H1 (cell line): ENCODE measurements at regions not wholly inside any gene's neighbourhood (a gene's known extent, or its start where the extent isn't known, plus 50 kb on each side); places are given as distances from the start of the nearest gene placed in this dataset.

Experiments used
- CTCF ChIA-PET: fragments of 300-600 bp; sonication (Branson Sonifier 250); formaldehyde crosslinking; loops from one replicate; lab custom pipeline; 2021; ENCODE audit not compliant: partially characterized antibody; lab: Charles Lee
- POLR2A ChIA-PET: fragments of 300-600 bp; sonication (Branson Sonifier 250); formaldehyde crosslinking; loops from one replicate; lab custom pipeline; 2021; ENCODE audit warnings: inconsistent platforms; ENCODE audit not compliant: partially characterized antibody; lab: Charles Lee
- DNase-seq, 2 experiments: peaks; one replicate each; pipeline versions ENCODE4 v3.0.0 to v3.0.0-alpha.2; 2010 to 2022; ENCODE audit warnings: low spot score in 2 of 2, low read depth in 1 of 2, mixed read lengths in 1 of 2
- FAIRE-seq: peaks from 2 replicates; lab custom pipeline; 2011; peaks lifted over from hg19 to GRCh38; lab: Jason Lieb, UNC
- H2AFZ ChIP-seq: 2 replicates; pipeline ENCODE4 v1.8.1; 2012; ENCODE audit warnings: low read length, inconsistent platforms
- H2AK5ac ChIP-seq: 2 replicates; pipeline ENCODE4 v1.6.1; 2013; ENCODE audit warnings: low read depth, low read length
- H2BK120ac ChIP-seq: replicated peaks from 2 replicates; pipeline ENCODE3; 2013; ENCODE audit warnings: low read depth, low read length, inconsistent platforms
- H2BK12ac ChIP-seq: 2 replicates; pipeline ENCODE4 v1.6.1; 2013; ENCODE audit warnings: low read depth, low read length
- H2BK15ac ChIP-seq: 2 replicates; pipeline ENCODE4 v1.6.1; 2013; ENCODE audit warnings: low read length
- H2BK20ac ChIP-seq: 2 replicates; pipeline ENCODE4 v1.6.1; 2013; ENCODE audit warnings: low read length
- H2BK5ac ChIP-seq: 2 replicates; pipeline ENCODE4 v1.6.1; 2013; ENCODE audit warnings: low read depth, low read length
- H3K14ac ChIP-seq: 2 replicates; pipeline ENCODE4 v1.6.1; 2013; ENCODE audit warnings: inconsistent platforms; ENCODE audit not compliant: insufficient read length
- H3K18ac ChIP-seq: 2 replicates; pipeline ENCODE4 v1.6.1; 2013; ENCODE audit warnings: low read length; ENCODE audit errors: extremely low read depth
- H3K23ac ChIP-seq: 2 replicates; pipeline ENCODE4 v1.6.1; 2013; ENCODE audit warnings: inconsistent platforms; ENCODE audit not compliant: insufficient read length
- H3K23me2 ChIP-seq: 2 replicates; pipeline ENCODE4 v1.6.1; 2013; ENCODE audit warnings: low read depth, low read length
- H3K27ac ChIP-seq: 2 replicates; pipeline ENCODE4 v1.6.1; 2011; ENCODE audit warnings: low read depth, low read length, inconsistent platforms
- H3K27me3 ChIP-seq, 4 experiments: replicated peaks in 1 of 4; 1 replicate in 1 of 4; 2 replicates in 3 of 4; pipeline versions ENCODE4 v1.6.1 to v1.8.1; 2011 to 2013; ENCODE audit warnings: low read length in 3 of 4, mild to moderate bottlenecking in 3 of 4, inconsistent platforms in 2 of 4, mixed read lengths in 2 of 4, moderate library complexity in 1 of 4; ENCODE audit not compliant: control insufficient read depth in 3 of 4, insufficient read depth in 3 of 4; ENCODE audit errors: extremely low read depth in 1 of 4
- H3K36me3 ChIP-seq, 4 experiments: 2 replicates each; pipeline versions ENCODE4 v1.6.1 to v1.8.1; 2011 to 2013; ENCODE audit warnings: mild to moderate bottlenecking in 4 of 4, low read length in 3 of 4, moderate library complexity in 2 of 4, control low read depth in 1 of 4, inconsistent platforms in 1 of 4; ENCODE audit not compliant: insufficient read depth in 4 of 4, control insufficient read depth in 2 of 4
- H3K4ac ChIP-seq: replicated peaks from 2 replicates; pipeline ENCODE3; 2013; ENCODE audit warnings: low read length, low read depth, mixed read lengths, inconsistent platforms; ENCODE audit not compliant: insufficient read length
- H3K4me1 ChIP-seq, 4 experiments: replicated peaks in 1 of 4; 1 replicate in 1 of 4; 2 replicates in 3 of 4; pipeline versions ENCODE4 v1.6.1 to v1.8.1; 2011 to 2013; ENCODE audit warnings: low read length in 3 of 4, inconsistent platforms in 2 of 4, mixed read lengths in 1 of 4; ENCODE audit not compliant: insufficient read depth in 4 of 4, control insufficient read depth in 3 of 4
- H3K4me2 ChIP-seq, 2 experiments: 2 replicates each; pipeline versions ENCODE4 v1.6.1 to v1.8.1; 2011 to 2013; ENCODE audit warnings: low read depth in 2 of 2, low read length in 2 of 2, control low read depth in 1 of 2, inconsistent platforms in 1 of 2, mild to moderate bottlenecking in 1 of 2; ENCODE audit not compliant: insufficient read depth in 1 of 2
- H3K4me3 ChIP-seq, 4 experiments: fragments of 200-600, 300-600 bp in 1 of 4; sonication (generic), shearing (Covaris generic), sonication (Bioruptor Twin) in 1 of 4; 2 replicates each; pipeline versions ENCODE4 v1.5.1 to v1.8.1; 2011 to 2016; ENCODE audit warnings: low read length in 4 of 4, low read depth in 3 of 4, control low read depth in 2 of 4, inconsistent platforms in 2 of 4, mild to moderate bottlenecking in 2 of 4, mixed read lengths in 1 of 4, moderate library complexity in 1 of 4; ENCODE audit not compliant: insufficient read depth in 2 of 4; ENCODE audit errors: extremely low read depth in 1 of 4
- H3K56ac ChIP-seq: replicated peaks from 2 replicates; pipeline ENCODE3; 2013; ENCODE audit warnings: low read depth, mild to moderate bottlenecking, mixed read lengths, low read length, inconsistent platforms; ENCODE audit not compliant: insufficient read length
- H3K79me1 ChIP-seq: 2 replicates; pipeline ENCODE4 v1.6.1; 2013; ENCODE audit warnings: low read depth, low read length, control low read depth
- H3K79me2 ChIP-seq, 2 experiments: 2 replicates each; pipeline versions ENCODE4 v1.6.1 to v1.8.1; 2012 to 2013; ENCODE audit warnings: low read length in 2 of 2, mild to moderate bottlenecking in 2 of 2, inconsistent platforms in 1 of 2; ENCODE audit not compliant: insufficient read depth in 2 of 2, control insufficient read depth in 1 of 2
- H3K9ac ChIP-seq, 4 experiments: replicated peaks in 1 of 4; 1 replicate in 1 of 4; 2 replicates in 3 of 4; pipeline versions ENCODE4 v1.6.1 to v1.8.1; 2011 to 2013; ENCODE audit warnings: low read depth in 3 of 4, low read length in 3 of 4, control low read depth in 2 of 4, mild to moderate bottlenecking in 2 of 4, moderate library complexity in 2 of 4, inconsistent platforms in 1 of 4; ENCODE audit errors: extremely low read depth in 1 of 4
- H3K9me3 ChIP-seq, 2 experiments: 2 replicates each; pipeline versions ENCODE4 v1.6.1 to v1.8.1; 2012 to 2013; ENCODE audit warnings: mild to moderate bottlenecking in 2 of 2, moderate library complexity in 2 of 2, control low read depth in 1 of 2, inconsistent platforms in 1 of 2, low read depth in 1 of 2, low read length in 1 of 2, mixed read lengths in 1 of 2; ENCODE audit not compliant: insufficient read depth in 2 of 2
- H4K20me1 ChIP-seq, 2 experiments: replicated peaks in 1 of 2; 2 replicates each; pipeline versions ENCODE3 to v1.8.1; 2011 to 2013; ENCODE audit warnings: inconsistent platforms in 2 of 2, low read length in 2 of 2, mild to moderate bottlenecking in 1 of 2; ENCODE audit not compliant: insufficient read depth in 2 of 2, control insufficient read depth in 1 of 2
- H4K5ac ChIP-seq: 2 replicates; pipeline ENCODE4 v1.6.1; 2013; ENCODE audit warnings: low read length, low read depth, mixed read lengths, inconsistent platforms; ENCODE audit not compliant: insufficient read length
- H4K8ac ChIP-seq: 2 replicates; pipeline ENCODE4 v1.8.0; 2013; ENCODE audit warnings: mild to moderate bottlenecking, moderate library complexity, low read length, inconsistent platforms; ENCODE audit not compliant: insufficient read depth; ENCODE audit errors: extremely low read depth
- H4K91ac ChIP-seq: replicated peaks from 2 replicates; pipeline ENCODE3; 2013; ENCODE audit warnings: low read length, mixed read lengths, inconsistent platforms; ENCODE audit not compliant: insufficient read length
- JUND ChIP-seq: IDR thresholded peaks from 2 replicates; pipeline ENCODE4 v1.6.1; 2011; ENCODE audit warnings: mild to moderate bottlenecking, improper control_type of control experiment, low read length
- MAX ChIP-seq: IDR thresholded peaks from 2 replicates; pipeline ENCODE4 v1.6.1; 2012; ENCODE audit warnings: inconsistent platforms
- WGBS, 2 experiments: shearing (Covaris generic) in 1 of 2; methylation state at CpG; one replicate each; pipeline versions ENCODE4 v1.1.6 to v1.1.7; 2013 to 2015; ENCODE audit warnings: low lambda C conversion rate in 2 of 2, mixed read lengths in 2 of 2, inconsistent platforms in 1 of 2, low coverage in 1 of 2, missing lambda C conversion rate in 1 of 2; ENCODE audit not compliant: insufficient replicate concordance in 2 of 2, insufficient coverage in 1 of 2, insufficient read length in 1 of 2; ENCODE audit errors: extremely low coverage in 1 of 2, missing lambda C conversion rate in 1 of 2; 5-methylcytosine and 5-hydroxymethylcytosine counted together
- TF ChIP-seq, protein P1 (sequence below): IDR thresholded peaks from 2 replicates; pipeline ENCODE4 v1.6.1; 2011; ENCODE audit warnings: low read depth, mild to moderate bottlenecking, low read length; ENCODE audit not compliant: insufficient read depth

- 95% methylated on average over 3 of the region's 3 CpGs; no CpG with 5 or more reads in 1 of the 2 experiments for WGBS, 2 experiments
- no peak for FAIRE-seq
- no peak overlapping the region for H4K8ac ChIP-seq
- no peak overlapping the region for H3K9ac ChIP-seq
- H2BK15ac ChIP-seq, result no peak overlapping the region
- DNase-seq, result no peak
- H2BK5ac ChIP-seq, result no peak overlapping the region
- H2AK5ac ChIP-seq, result no peak overlapping the region
- H2BK12ac ChIP-seq, result no peak overlapping the region
- H3K14ac ChIP-seq, result no peak overlapping the region
- no peaks in the 10 kb centered on the region for H3K79me1 ChIP-seq
- H3K27ac ChIP-seq, result no peak overlapping the region
- no peaks in the 10 kb centered on the region for H3K79me2 ChIP-seq
- no peak overlapping the region for H4K5ac ChIP-seq
- peaks cover 0 to 6% (median 5%) of the 10 kb centered on the region in 4 experiments; a peak in 4 of 7 replicates for H3K4me1 ChIP-seq
- H3K23ac ChIP-seq, result no peak overlapping the region
- H2BK20ac ChIP-seq, result no peak overlapping the region
- no peak overlapping the region for H2BK120ac ChIP-seq
- no peak overlapping the region for H4K91ac ChIP-seq
- no peaks in the 10 kb centered on the region; the same call in 1 of the 2 replicates for H3K23me2 ChIP-seq
- H3K4me2 ChIP-seq, result no peak overlapping the region
- ChIA-PET POLR2A (no interaction called here), CTCF (interaction anchor here (0.7 to 2.4 kb wide), 4 partner anchors 8 to 294 kb away, joined by 3 to 8 read pairs (median 3); no protein-coding TSS in a partner anchor)
- no peak overlapping the region for H2AFZ ChIP-seq
- H3K56ac ChIP-seq, result no peak overlapping the region
- H3K36me3 ChIP-seq, result no peaks in the 10 kb centered on the region
- H3K9me3 ChIP-seq, result no peaks in the 10 kb centered on the region
- H3K18ac ChIP-seq, result no peak overlapping the region
- no peaks in the 10 kb centered on the region for H4K20me1 ChIP-seq
- H3K27me3 ChIP-seq, result no peaks in the 10 kb centered on the region
- H3K4me3 ChIP-seq, result no peak overlapping the region
- H3K4ac ChIP-seq, result no peak overlapping the region
- TF ChIP-seq MAX (no peak), JUND (no peak)
- TF ChIP-seq, protein P1, sequence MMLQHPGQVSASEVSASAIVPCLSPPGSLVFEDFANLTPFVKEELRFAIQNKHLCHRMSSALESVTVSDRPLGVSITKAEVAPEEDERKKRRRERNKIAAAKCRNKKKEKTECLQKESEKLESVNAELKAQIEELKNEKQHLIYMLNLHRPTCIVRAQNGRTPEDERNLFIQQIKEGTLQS, result no peak
Observed at GRCh38 chr13:73991884-73992283, 142.3 kb downstream of the KLF12 start.
